Tibial nerve (tissue), 4 donors: ENCODE measurements at regions not wholly inside any gene's neighbourhood (a gene's known extent, or its start where the extent isn't known, plus 50 kb on each side); places are given as distances from the start of the nearest gene placed in this dataset.

Source experiments
- DNase-seq, 2 donors: peaks; one replicate each; pipeline ENCODE4 v3.0.0-alpha.2; 2019; ENCODE audit warnings: low spot score in 2 of 2
- H3K27ac ChIP-seq, 4 donors: fragments of 200-600 bp; sonication (generic) in 3 of 4; one replicate each; pipeline ENCODE4 v1.5.1; 2017 to 2019; ENCODE audit warnings: mild to moderate bottlenecking in 1 of 4
- H3K27me3 ChIP-seq, 2 donors: fragments of 200-600 bp; sonication (generic) in 1 of 2; one replicate each; pipeline versions ENCODE4 v1.5.1 to v1.6.0; 2017 to 2019
- H3K36me3 ChIP-seq, 3 donors: fragments of 200-600 bp; sonication (generic); one replicate each; pipeline ENCODE4 v1.5.1; 2018 to 2019
- H3K4me1 ChIP-seq, 4 donors: fragments of 200-600 bp; sonication (generic) in 3 of 4; one replicate each; pipeline ENCODE4 v1.5.1; 2017 to 2019
- H3K4me3 ChIP-seq, 4 donors: fragments of 200-600 bp; sonication (generic) in 3 of 4; one replicate each; pipeline ENCODE4 v1.5.1; 2017 to 2019; ENCODE audit warnings: mild to moderate bottlenecking in 1 of 4, moderate library complexity in 1 of 4
- H3K9me3 ChIP-seq, 4 donors: fragments of 200-600 bp; sonication (generic) in 3 of 4; one replicate each; pipeline ENCODE4 v1.5.1; 2017 to 2019
- EP300 ChIP-seq, 2 donors: sonication (generic); formaldehyde crosslinking; IDR thresholded peaks; one replicate each; pipeline ENCODE4 v1.6.1; 2017; ENCODE audit warnings: antibody characterized with exemption in 2 of 2, mild to moderate bottlenecking in 1 of 2
- POLR2A ChIP-seq, 2 donors: fragments of 450-650 bp; IDR thresholded peaks; one replicate each; pipeline ENCODE4 v1.6.1; 2017; ENCODE audit warnings: antibody characterized with exemption in 2 of 2, mild to moderate bottlenecking in 2 of 2, moderate library complexity in 2 of 2
- WGBS, 2 donors: methylation state at CpG; one replicate each; pipeline ENCODE4 v1.1.5; 2018; 5-methylcytosine and 5-hydroxymethylcytosine counted together
- TF ChIP-seq, protein P1 (sequence below), 5 experiments: fragments of 200-600 bp in 3 of 5; fragments of 450-650 bp in 2 of 5; sonication (generic) in 3 of 5; IDR thresholded peaks; one replicate each; pipeline ENCODE4 v1.5.1; 2016 to 2019; ENCODE audit warnings: antibody characterized with exemption in 5 of 5, mild to moderate bottlenecking in 3 of 5, moderate library complexity in 2 of 5

DNA sequence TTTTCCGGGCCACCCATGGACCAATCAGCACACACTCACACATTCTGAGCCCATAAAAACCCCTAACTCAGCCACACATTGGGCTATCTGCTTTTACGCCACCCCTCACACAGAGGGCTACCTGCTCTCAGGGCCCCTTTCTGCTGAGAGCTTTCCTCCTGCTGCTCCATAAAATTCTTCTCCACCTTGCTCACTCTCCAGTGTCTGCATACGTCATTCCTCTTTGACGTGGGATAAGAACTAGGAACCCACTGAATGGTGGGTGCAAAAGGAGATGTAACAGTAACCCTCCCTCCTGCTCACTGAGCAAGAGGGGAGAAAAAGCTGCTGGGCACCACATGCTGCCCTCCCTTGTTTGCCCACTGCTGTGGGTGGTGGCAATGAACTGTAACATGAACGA lies 596.7 kb upstream of the TMEM132C start:
- no peaks in the 10 kb centered on the region for H3K36me3 ChIP-seq

DNA sequence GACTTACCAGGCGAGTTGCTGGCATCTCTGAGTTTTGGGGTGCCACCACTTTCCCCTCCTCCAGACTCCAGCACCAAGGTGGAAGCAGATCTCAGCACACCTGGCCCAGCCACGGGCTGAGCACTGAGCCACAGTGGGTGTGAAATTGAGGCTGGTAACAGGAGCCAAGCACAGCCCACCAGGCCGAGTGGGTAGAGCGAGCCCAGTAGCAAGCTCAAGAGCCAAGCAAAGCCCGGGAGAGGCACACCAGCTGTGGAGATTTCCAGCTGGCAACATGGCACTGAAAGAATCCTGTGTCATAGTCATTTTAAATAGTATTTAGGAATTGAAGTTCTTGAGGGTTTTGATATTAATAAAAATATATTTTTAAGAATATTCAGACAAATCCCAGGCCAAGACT lies 596.2 kb upstream of the TMEM132C start:
- Histone ChIP-seq H3K27me3 (no peaks in the 10 kb centered on the region), H3K36me3 (no peaks in the 10 kb centered on the region), H3K9me3 (no peaks in the 10 kb centered on the region), H3K27ac (no peak overlapping the region), H3K4me3 (no peak overlapping the region), H3K4me1 (no peaks in the 10 kb centered on the region)
- TF ChIP-seq, protein P1, sequence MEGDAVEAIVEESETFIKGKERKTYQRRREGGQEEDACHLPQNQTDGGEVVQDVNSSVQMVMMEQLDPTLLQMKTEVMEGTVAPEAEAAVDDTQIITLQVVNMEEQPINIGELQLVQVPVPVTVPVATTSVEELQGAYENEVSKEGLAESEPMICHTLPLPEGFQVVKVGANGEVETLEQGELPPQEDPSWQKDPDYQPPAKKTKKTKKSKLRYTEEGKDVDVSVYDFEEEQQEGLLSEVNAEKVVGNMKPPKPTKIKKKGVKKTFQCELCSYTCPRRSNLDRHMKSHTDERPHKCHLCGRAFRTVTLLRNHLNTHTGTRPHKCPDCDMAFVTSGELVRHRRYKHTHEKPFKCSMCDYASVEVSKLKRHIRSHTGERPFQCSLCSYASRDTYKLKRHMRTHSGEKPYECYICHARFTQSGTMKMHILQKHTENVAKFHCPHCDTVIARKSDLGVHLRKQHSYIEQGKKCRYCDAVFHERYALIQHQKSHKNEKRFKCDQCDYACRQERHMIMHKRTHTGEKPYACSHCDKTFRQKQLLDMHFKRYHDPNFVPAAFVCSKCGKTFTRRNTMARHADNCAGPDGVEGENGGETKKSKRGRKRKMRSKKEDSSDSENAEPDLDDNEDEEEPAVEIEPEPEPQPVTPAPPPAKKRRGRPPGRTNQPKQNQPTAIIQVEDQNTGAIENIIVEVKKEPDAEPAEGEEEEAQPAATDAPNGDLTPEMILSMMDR (IDR thresholded peaks at IDR 0.05): no peak
- no peak for TF ChIP-seq EP300 (IDR thresholded peaks at IDR 0.05)
- no peak for TF ChIP-seq POLR2A (IDR thresholded peaks at IDR 0.05)
- 82 to 88% methylated on average over 5 of the region's 5 CpGs for WGBS, 2 donors
- DNase-seq: no peak

More for the DNA sequence above, 596.7 kb upstream of the TMEM132C start:
- no peak overlapping the region for H3K4me3 ChIP-seq
- WGBS, 2 donors: 92 to 95% methylated on average over 5 of the region's 5 CpGs
- no peak for TF ChIP-seq POLR2A (IDR thresholded peaks at IDR 0.05)
- TF ChIP-seq, protein P1 (IDR thresholded peaks at IDR 0.05): no peak
- no peak for TF ChIP-seq EP300 (IDR thresholded peaks at IDR 0.05)
- no peaks in the 10 kb centered on the region for H3K27me3 ChIP-seq
- no peak for DNase-seq
- H3K27ac ChIP-seq: no peak overlapping the region
- H3K9me3 ChIP-seq: no peaks in the 10 kb centered on the region
- H3K4me1 ChIP-seq: no peaks in the 10 kb centered on the region

DNA sequence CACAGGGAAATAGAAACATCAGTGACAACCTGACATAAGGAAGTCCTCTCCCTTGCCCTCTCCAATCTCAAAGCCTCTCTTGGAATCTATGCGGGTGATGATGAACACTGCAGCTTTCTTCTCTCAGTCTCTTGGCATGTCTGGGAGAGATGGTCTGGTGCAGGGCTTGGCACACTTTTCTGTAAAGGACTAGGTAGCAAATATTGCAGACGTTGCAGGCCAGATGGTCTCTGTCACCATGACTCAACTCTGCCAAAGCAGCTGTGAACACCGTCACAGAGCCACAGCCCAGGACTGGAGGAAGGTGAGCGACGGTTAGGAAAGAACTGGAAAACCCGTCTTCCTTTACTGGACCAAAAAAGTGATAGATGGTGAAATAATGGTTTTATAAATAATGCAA lies 591.0 kb upstream of the TMEM132C start:
- 89 to 94% methylated on average over 6 of the region's 6 CpGs for WGBS, 2 donors

GRCh38 chr12:127677537-127678131 lies 589.3 kb upstream of the TMEM132C start:
- no peak for TF ChIP-seq POLR2A (IDR thresholded peaks at IDR 0.05)
- TF ChIP-seq, protein P1 (IDR thresholded peaks at IDR 0.05): peak; percentile 48 to 74 (median 65)
- TF ChIP-seq EP300 (IDR thresholded peaks at IDR 0.05): peak in 1 of 2 donors; percentile 10
- WGBS, 2 donors: 15 to 17% methylated on average over 10 of the region's 10 CpGs
- Histone ChIP-seq H3K4me3 (no peak overlapping the region), H3K27me3 (no peaks in the 10 kb centered on the region), H3K27ac (no peak overlapping the region), H3K36me3 (no peaks in the 10 kb centered on the region), H3K4me1 (peaks cover 0 to 12% (median 0%) of the 10 kb centered on the region in 4 donors), H3K9me3 (no peaks in the 10 kb centered on the region)
- DNase-seq: peak; percentile 49 to 85

More for the DNA sequence above, 591.0 kb upstream of the TMEM132C start:
- peaks cover 0 to 12% (median 0%) of the 10 kb centered on the region in 4 donors for H3K4me1 ChIP-seq
- no peak overlapping the region for H3K27ac ChIP-seq
- DNase-seq: no peak
- no peak overlapping the region for H3K4me3 ChIP-seq
- no peaks in the 10 kb centered on the region for H3K36me3 ChIP-seq
- TF ChIP-seq POLR2A (IDR thresholded peaks at IDR 0.05): no peak
- TF ChIP-seq, protein P1 (IDR thresholded peaks at IDR 0.05): no peak
- no peak for TF ChIP-seq EP300 (IDR thresholded peaks at IDR 0.05)
- H3K27me3 ChIP-seq: no peaks in the 10 kb centered on the region
- H3K9me3 ChIP-seq: no peaks in the 10 kb centered on the region

- Histone ChIP-seq H3K4me1 (peaks cover 0 to 12% (median 0%) of the 10 kb centered on the region in 4 donors), H3K4me3 (no peak overlapping the region), H3K36me3 (no peaks in the 10 kb centered on the region), H3K27ac (no peak overlapping the region), H3K9me3 (no peaks in the 10 kb centered on the region), H3K27me3 (no peaks in the 10 kb centered on the region)
- 77 to 91% methylated on average over 7 of the region's 7 CpGs for WGBS, 2 donors
- no peak for DNase-seq
- TF ChIP-seq POLR2A (IDR thresholded peaks at IDR 0.05) (no peak), EP300 (IDR thresholded peaks at IDR 0.05) (no peak)
- TF ChIP-seq, protein P1 (IDR thresholded peaks at IDR 0.05): no peak
These were observed 588.0 kb upstream of the TMEM132C start for GRCh38 chr12:127678945-127679344.
